A549 (cell line): ENCODE measurements at regions not wholly inside any gene's neighbourhood (a gene's known extent, or its start where the extent isn't known, plus 50 kb on each side); places are given as distances from the start of the nearest gene placed in this dataset.
A peak's percentile ranks its signal among the peaks of the same experiment; 100 is the strongest.

Experiments
- ATAC-seq, 2 experiments: fragments of 200-7000 bp in 1 of 2; fragments of >200 bp in 1 of 2; cut with Nextera tagmentation in 1 of 2; cut with Tn5 transposase in 1 of 2; 3 replicates each; pipeline versions ENCODE4 v1.8.0 to v1.9.1; 2018 to 2020; ENCODE audit warnings: mild to moderate bottlenecking in 1 of 2, moderate library complexity in 1 of 2
- CTCF ChIA-PET: fragments of 300-600 bp; sonication (Branson Sonifier 250); formaldehyde crosslinking; extraction: SDS; loops from one replicate; lab custom pipeline; 2021; ENCODE audit warnings: antibody characterized with exemption, inconsistent platforms; lab: Yijun Ruan, JAX
- POLR2A ChIA-PET: fragments of 350-600 bp; formaldehyde crosslinking; extraction: SDS; loops from one replicate; lab custom pipeline; 2021; ENCODE audit warnings: antibody characterized with exemption, inconsistent platforms; lab: Yijun Ruan, JAX
- DNase-seq, 2 experiments: peaks; one replicate each; pipeline versions ENCODE4 v3.0.0 to v3.0.0-alpha.2; 2011 to 2016; ENCODE audit warnings: low read depth in 1 of 2, low spot score in 1 of 2
- FAIRE-seq: peaks from 2 replicates; lab custom pipeline; 2011; peaks lifted over from hg19 to GRCh38; lab: Jason Lieb, UNC
- H3K27ac ChIP-seq, 2 experiments: fragments of >200 bp; sonication (Bioruptor Twin); formaldehyde crosslinking; 3 replicates each; pipeline ENCODE4 v1.5.1; 2016 to 2017
- H3K4me1 ChIP-seq: fragments of >200 bp; sonication (Bioruptor Twin); formaldehyde crosslinking; 3 replicates; pipeline ENCODE4 v1.6.1; 2016
- H3K4me2 ChIP-seq: fragments of >200 bp; sonication (Bioruptor Twin); formaldehyde crosslinking; 3 replicates; pipeline ENCODE4 v1.6.1; 2016
- H3K4me3 ChIP-seq: fragments of >200 bp; sonication (Bioruptor Twin); formaldehyde crosslinking; 3 replicates; pipeline ENCODE4 v1.5.1; 2016
- H3K9me3 ChIP-seq: fragments of >200 bp; sonication (Bioruptor Twin); formaldehyde crosslinking; 3 replicates; pipeline ENCODE4 v1.6.1; 2016
- BCL3 ChIP-seq: fragments of >200 bp; sonication (Bioruptor Twin); formaldehyde crosslinking; IDR thresholded peaks from 3 replicates; pipeline ENCODE4 v1.6.1; 2016
- CBX2 ChIP-seq: fragments of 200-600 bp; sonication (generic); IDR thresholded peaks from 2 replicates; pipeline ENCODE4 v1.6.1; 2016; ENCODE audit warnings: low read depth, mild to moderate bottlenecking, borderline replicate concordance
- CEBPB ChIP-seq, 2 experiments: fragments of >200 bp in 1 of 2; sonication (Bioruptor Twin) in 1 of 2; formaldehyde crosslinking in 1 of 2; IDR thresholded peaks; 2 replicates each; pipeline ENCODE4 v1.6.1; 2012 to 2016
- CHD4 ChIP-seq: fragments of 200-600 bp; sonication (generic); IDR thresholded peaks from 2 replicates; pipeline ENCODE4 v1.6.1; 2016; ENCODE audit warnings: antibody characterized with exemption, mild to moderate bottlenecking, borderline replicate concordance
- CTCF ChIP-seq: fragments of >200 bp; sonication (Bioruptor Twin); formaldehyde crosslinking; IDR thresholded peaks from 3 replicates; pipeline ENCODE4 v1.5.1; 2016
- EHMT2 ChIP-seq: fragments of 200-600 bp; sonication (generic); IDR thresholded peaks from 2 replicates; pipeline ENCODE4 v1.6.1; 2016; ENCODE audit warnings: antibody characterized with exemption, low read depth, mild to moderate bottlenecking, moderate library complexity
- ELK1 ChIP-seq: fragments of 150-350 bp; IDR thresholded peaks from 2 replicates; pipeline ENCODE4 v1.6.1; 2014; ENCODE audit warnings: low read depth, mild to moderate bottlenecking, low read length
- FOSL2 ChIP-seq, 2 experiments: fragments of 450-650 bp in 1 of 2; fragments of >200 bp in 1 of 2; sonication (Bioruptor Twin) in 1 of 2; formaldehyde crosslinking; IDR thresholded peaks; 2 replicates each; pipeline versions ENCODE4 v1.5.0 to v1.6.1; 2016 to 2020; ENCODE audit warnings: mild to moderate bottlenecking in 1 of 2, moderate library complexity in 1 of 2
- FOXS1 ChIP-seq: fragments of 250-450 bp; sonication (Bioruptor Pico); IDR thresholded peaks from 2 replicates; pipeline ENCODE4 v1.5.0; 2020; ENCODE audit warnings: mild to moderate bottlenecking, moderate library complexity
- GATA3 ChIP-seq: IDR thresholded peaks from 2 replicates; pipeline ENCODE4 v1.6.1; 2012; ENCODE audit warnings: borderline replicate concordance
- HDAC2 ChIP-seq: fragments of 200-600 bp; sonication (generic); IDR thresholded peaks from 2 replicates; pipeline ENCODE4 v1.6.1; 2016
- HEYL ChIP-seq: fragments of 250-450 bp; sonication (Bioruptor Pico); IDR thresholded peaks from 2 replicates; pipeline ENCODE4 v1.8.0; 2021; ENCODE audit warnings: mild to moderate bottlenecking, moderate library complexity
- HMGXB4 ChIP-seq: fragments of 250-450 bp; sonication (Bioruptor Pico); IDR thresholded peaks from 2 replicates; pipeline ENCODE4 v1.5.0; 2021; ENCODE audit warnings: mild to moderate bottlenecking, moderate library complexity, borderline replicate concordance
- HOXA7 ChIP-seq: fragments of 250-450 bp; sonication (Bioruptor Pico); IDR thresholded peaks from 2 replicates; pipeline ENCODE4 v1.5.0; 2020; ENCODE audit warnings: mild to moderate bottlenecking, moderate library complexity
- HOXB13 ChIP-seq: fragments of 250-450 bp; sonication (Bioruptor Pico); IDR thresholded peaks from 2 replicates; pipeline ENCODE4 v1.5.0; 2020; ENCODE audit warnings: low read depth, mild to moderate bottlenecking, moderate library complexity
- KDM5A ChIP-seq: fragments of 200-600 bp; sonication (generic); IDR thresholded peaks from 2 replicates; pipeline ENCODE4 v1.6.1; 2016; ENCODE audit warnings: antibody characterized with exemption, mild to moderate bottlenecking
- MAFK ChIP-seq: fragments of 450-650 bp; IDR thresholded peaks from 2 replicates; pipeline ENCODE4 v1.6.1; 2014; ENCODE audit not compliant: partially characterized antibody
- MAZ ChIP-seq: fragments of 150-350 bp; IDR thresholded peaks from 2 replicates; pipeline ENCODE4 v1.6.1; 2014; ENCODE audit warnings: antibody characterized with exemption, low read depth, low read length, borderline replicate concordance
- MYC ChIP-seq: IDR thresholded peaks from 2 replicates; pipeline ENCODE4 v1.6.1; 2012; ENCODE audit warnings: mild to moderate bottlenecking, inconsistent platforms, low read length, improper control_type of control experiment, borderline replicate concordance
- NFE2L2 ChIP-seq: fragments of 150-350 bp; conservative IDR thresholded peaks from 2 replicates; pipeline ENCODE4 v1.6.1; 2014; ENCODE audit warnings: low read length
- POLR2AphosphoS2 ChIP-seq: conservative IDR thresholded peaks from 2 replicates; pipeline ENCODE4 v1.6.1; 2012; ENCODE audit warnings: low read length, improper control_type of control experiment, inconsistent platforms
- RAD21 ChIP-seq, 2 experiments: fragments of >200 bp in 1 of 2; sonication (Bioruptor Twin) in 1 of 2; formaldehyde crosslinking in 1 of 2; IDR thresholded peaks in 1 of 2; conservative IDR thresholded peaks in 1 of 2; 2 replicates in 1 of 2; 3 replicates in 1 of 2; pipeline ENCODE4 v1.6.1; 2012 to 2018; ENCODE audit warnings: inconsistent platforms in 1 of 2
- RARB ChIP-seq: fragments of 250-450 bp; sonication (Bioruptor Pico); IDR thresholded peaks from 2 replicates; pipeline ENCODE4 v1.8.0; 2021; ENCODE audit warnings: mild to moderate bottlenecking, moderate library complexity
- RNF2 ChIP-seq: fragments of 200-600 bp; sonication (generic); IDR thresholded peaks from 2 replicates; pipeline ENCODE4 v1.6.1; 2016; ENCODE audit warnings: low read depth, mild to moderate bottlenecking, antibody characterized with exemption, moderate library complexity, borderline replicate concordance
- SMC3 ChIP-seq: fragments of >200 bp; sonication (Bioruptor Twin); formaldehyde crosslinking; IDR thresholded peaks from 3 replicates; pipeline ENCODE4 v1.6.1; 2018; ENCODE audit warnings: inconsistent platforms
- SREBF2 ChIP-seq: fragments of 450-650 bp; IDR thresholded peaks from 2 replicates; pipeline ENCODE4 v1.6.1; 2014; ENCODE audit warnings: mild to moderate bottlenecking, moderate library complexity
- TFCP2L1 ChIP-seq: fragments of 250-450 bp; sonication (Bioruptor Pico); IDR thresholded peaks from 2 replicates; pipeline ENCODE4 v1.5.0; 2021; ENCODE audit warnings: mild to moderate bottlenecking
- TP53 ChIP-seq: fragments of 250-450 bp; sonication (Bioruptor Pico); IDR thresholded peaks from 2 replicates; pipeline ENCODE4 v1.5.0; 2021; ENCODE audit warnings: mild to moderate bottlenecking, moderate library complexity
- ZNF302 ChIP-seq: fragments of 250-450 bp; sonication (Bioruptor Pico); IDR thresholded peaks from 2 replicates; pipeline ENCODE4 v1.9.0; 2021; ENCODE audit warnings: inconsistent platforms, mild to moderate bottlenecking, moderate library complexity
- ZSCAN20 ChIP-seq: fragments of 250-450 bp; sonication (Bioruptor Pico); IDR thresholded peaks from 2 replicates; pipeline ENCODE4 v1.8.0; 2022; ENCODE audit warnings: mild to moderate bottlenecking, moderate library complexity
- WGBS: methylation state at CpG from one replicate; pipeline ENCODE4 v1.1.6; 2017; ENCODE audit errors: missing lambda C conversion rate; 5-methylcytosine and 5-hydroxymethylcytosine counted together

- no peak overlapping the region for H3K4me2 ChIP-seq
- 0% methylated on average over 2 of the region's 2 CpGs for WGBS
- ChIA-PET POLR2A (no interaction called here), CTCF (no interaction called here)
- H3K27ac ChIP-seq = no peak overlapping the region
- H3K9me3 ChIP-seq = no peaks in the 10 kb centered on the region
- no peak for ATAC-seq
- no peaks in the 10 kb centered on the region for H3K4me1 ChIP-seq
- no peak for DNase-seq
- no peak overlapping the region for H3K4me3 ChIP-seq
- TF ChIP-seq FOXS1 (CRISPR knock-in tag) (no peak), MAFK (peak; percentile 36), POLR2AphosphoS2 (no peak), RNF2 (no peak), MYC (no peak), TP53 (CRISPR knock-in tag) (no peak), CEBPB (IDR thresholded peaks at IDR 0.05) (no peak)
- FAIRE-seq = no peak
Measured at GRCh38 chr12:97813301-97813700, 350.7 kb downstream of the RMST start.

GRCh38 chr12:97821806-97822205, 359.2 kb downstream of the RMST start:
- POLR2A ChIA-PET = no interaction called here
- ATAC-seq = no peak
- CTCF ChIA-PET = interaction anchor here (0.6 kb wide), 1 partner anchor 234 kb away, joined by 4 read pairs; no protein-coding TSS in a partner anchor

GRCh38 chr12:97835541-97835940, 372.9 kb downstream of the RMST start:
- H3K9me3 ChIP-seq = no peaks in the 10 kb centered on the region
- FAIRE-seq (no peak), ATAC-seq (no peak), DNase-seq (no peak)
- WGBS = 34% methylated on average over 4 of the region's 4 CpGs
- POLR2A ChIA-PET = no interaction called here
- H3K4me2 ChIP-seq = no peak overlapping the region
- H3K4me3 ChIP-seq = no peak overlapping the region
- H3K4me1 ChIP-seq = no peaks in the 10 kb centered on the region
- no peak overlapping the region for H3K27ac ChIP-seq
- CTCF ChIA-PET = no interaction called here
- TF ChIP-seq FOSL2 (IDR thresholded peaks at IDR 0.05) (no peak), FOSL2 (CRISPR knock-in tag; IDR thresholded peaks at IDR 0.05) (no peak), MAFK (no peak), MAZ (no peak), HMGXB4 (no peak), GATA3 (no peak), RAD21 (conservative IDR thresholded peaks at IDR 0.05 in 1 of 2, IDR thresholded peaks at IDR 0.05 in 1 of 2) (no peak), SREBF2 (no peak), EHMT2 (no peak), TP53 (CRISPR knock-in tag) (no peak), SMC3 (no peak), HDAC2 (no peak), ELK1 (no peak), CBX2 (no peak)

More at GRCh38 chr12:97821806-97822205, 359.2 kb downstream of the RMST start:
- DNase-seq (no peak), FAIRE-seq (no peak)
- H3K4me3 ChIP-seq = no peak overlapping the region
- H3K27ac ChIP-seq = no peak overlapping the region
- no peak overlapping the region for H3K4me2 ChIP-seq
- WGBS = 2% methylated on average over 4 of the region's 4 CpGs
- no peaks in the 10 kb centered on the region for H3K4me1 ChIP-seq
- no peaks in the 10 kb centered on the region for H3K9me3 ChIP-seq
- no peak for TF ChIP-seq CHD4
- TF ChIP-seq HEYL (CRISPR knock-in tag) = no peak
- no peak for TF ChIP-seq HOXA7 (CRISPR knock-in tag)
- no peak for TF ChIP-seq CTCF
- TF ChIP-seq RARB (CRISPR knock-in tag) = no peak
- TF ChIP-seq TFCP2L1 = no peak
- TF ChIP-seq SREBF2 = no peak
- no peak for TF ChIP-seq ZSCAN20 (CRISPR knock-in tag)
- TF ChIP-seq CBX2 = no peak
- TF ChIP-seq HOXB13 (CRISPR knock-in tag) = no peak
- TF ChIP-seq BCL3 = no peak
- TF ChIP-seq ZNF302 (CRISPR knock-in tag) = no peak
- TF ChIP-seq NFE2L2 = no peak
- no peak for TF ChIP-seq KDM5A
- TF ChIP-seq MYC = no peak
